HEK293T (cell line): ENCODE measurements at regions not wholly inside any gene's neighbourhood (a gene's known extent, or its start where the extent isn't known, plus 50 kb on each side); places are given as distances from the start of the nearest gene placed in this dataset.

Experiments
- CTCF ChIA-PET: fragments of 350-600 bp; formaldehyde crosslinking; extraction: SDS; loops from one replicate; lab custom pipeline; 2021; ENCODE audit warnings: antibody characterized with exemption, inconsistent platforms; lab: Yijun Ruan, JAX
- POLR2A ChIA-PET: fragments of 350-600 bp; formaldehyde crosslinking; extraction: SDS; loops from one replicate; lab custom pipeline; 2020; ENCODE audit warnings: antibody characterized with exemption, inconsistent platforms; lab: Yijun Ruan, JAX
- DNase-seq: peaks from one replicate; pipeline ENCODE4 v3.0.0; 2012; ENCODE audit warnings: mixed read lengths; ENCODE audit errors: extremely low spot score
- ARNT ChIP-seq: fragments of 450-650 bp; IDR thresholded peaks from 2 replicates; pipeline ENCODE4 v1.6.1; 2017; ENCODE audit warnings: mild to moderate bottlenecking
- BHLHE40 ChIP-seq: fragments of 450-650 bp; IDR thresholded peaks from 2 replicates; pipeline ENCODE4 v1.6.1; 2016; ENCODE audit warnings: mild to moderate bottlenecking, moderate library complexity, borderline replicate concordance
- CTBP1 ChIP-seq: fragments of 450-650 bp; IDR thresholded peaks from 2 replicates; pipeline ENCODE4 v1.6.1; 2016; ENCODE audit warnings: borderline replicate concordance
- ELF4 ChIP-seq: fragments of 450-650 bp; IDR thresholded peaks from 2 replicates; pipeline ENCODE4 v1.6.1; 2017; ENCODE audit warnings: antibody characterized with exemption
- FOXA1 ChIP-seq: fragments of 450-650 bp; IDR thresholded peaks from 2 replicates; pipeline ENCODE4 v1.6.1; 2016; ENCODE audit warnings: mild to moderate bottlenecking
- FOXK2 ChIP-seq: fragments of 450-650 bp; IDR thresholded peaks from 2 replicates; pipeline ENCODE4 v1.6.1; 2016; ENCODE audit warnings: mild to moderate bottlenecking
- FOXM1 ChIP-seq: fragments of 450-650 bp; IDR thresholded peaks from 2 replicates; pipeline ENCODE4 v1.6.1; 2017; ENCODE audit warnings: mild to moderate bottlenecking, borderline replicate concordance
- HDGF ChIP-seq: fragments of 450-650 bp; IDR thresholded peaks from 2 replicates; pipeline ENCODE4 v1.6.1; 2017; ENCODE audit warnings: antibody characterized with exemption, borderline replicate concordance
- L3MBTL2 ChIP-seq: fragments of 450-650 bp; conservative IDR thresholded peaks from 2 replicates; pipeline ENCODE4 v1.6.1; 2016; ENCODE audit warnings: mild to moderate bottlenecking
- LEF1 ChIP-seq: fragments of 450-650 bp; IDR thresholded peaks from 2 replicates; pipeline ENCODE4 v1.6.1; 2017; ENCODE audit warnings: mild to moderate bottlenecking, borderline replicate concordance
- NFRKB ChIP-seq: fragments of 450-650 bp; IDR thresholded peaks from 2 replicates; pipeline ENCODE4 v1.6.1; 2016; ENCODE audit warnings: mild to moderate bottlenecking, moderate library complexity
- SP1 ChIP-seq: fragments of 450-650 bp; IDR thresholded peaks from 2 replicates; pipeline ENCODE4 v1.6.1; 2017
- SUZ12 ChIP-seq: fragments of 450-650 bp; IDR thresholded peaks from 2 replicates; pipeline ENCODE4 v1.6.1; 2016; ENCODE audit warnings: mild to moderate bottlenecking
- TARDBP ChIP-seq: fragments of 450-650 bp; IDR thresholded peaks from 2 replicates; pipeline ENCODE4 v1.6.1; 2016
- ZNF384 ChIP-seq: fragments of 450-650 bp; IDR thresholded peaks from 2 replicates; pipeline ENCODE4 v1.6.1; 2016
- TF ChIP-seq, protein P1 (sequence below): fragments of 450-650 bp; IDR thresholded peaks from 2 replicates; pipeline ENCODE4 v1.6.1; 2016

DNA sequence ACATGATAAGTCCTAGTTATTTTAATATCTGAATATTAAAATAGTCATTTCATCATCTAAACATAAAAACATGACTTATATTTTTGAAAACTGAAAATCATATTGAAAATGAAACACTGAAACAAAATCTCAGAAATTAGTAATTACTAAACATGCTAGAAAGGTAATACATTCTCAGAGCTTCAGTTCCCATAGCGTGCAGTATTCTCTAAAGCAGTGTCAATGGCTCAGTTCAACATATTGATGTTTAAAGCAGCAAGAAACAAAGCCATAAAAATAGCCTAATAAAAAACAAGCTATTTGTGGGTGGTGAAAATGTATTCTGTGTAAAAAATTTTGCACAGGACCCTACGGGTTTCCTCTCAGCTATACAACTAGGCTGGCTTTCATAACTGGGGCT lies 1337.4 kb downstream of the FSCB start:
- TF ChIP-seq SUZ12 = no peak
- no peak for TF ChIP-seq HDGF
- POLR2A ChIA-PET = no interaction called here
- no peak for DNase-seq
- CTCF ChIA-PET = no interaction called here

GRCh38 chr14:43168371-43168925 lies 1338.6 kb downstream of the FSCB start:
- CTCF ChIA-PET = interaction anchor here (0.6 kb wide), 1 partner anchor 1560 kb away, joined by 4 read pairs; no protein-coding TSS in a partner anchor
- TF ChIP-seq SP1 (no peak), TARDBP (no peak), L3MBTL2 (no peak), ELF4 (no peak), LEF1 (no peak), NFRKB (no peak), ARNT (no peak), FOXM1 (no peak), FOXK2 (no peak), ZNF384 (no peak)
- TF ChIP-seq, protein P1, sequence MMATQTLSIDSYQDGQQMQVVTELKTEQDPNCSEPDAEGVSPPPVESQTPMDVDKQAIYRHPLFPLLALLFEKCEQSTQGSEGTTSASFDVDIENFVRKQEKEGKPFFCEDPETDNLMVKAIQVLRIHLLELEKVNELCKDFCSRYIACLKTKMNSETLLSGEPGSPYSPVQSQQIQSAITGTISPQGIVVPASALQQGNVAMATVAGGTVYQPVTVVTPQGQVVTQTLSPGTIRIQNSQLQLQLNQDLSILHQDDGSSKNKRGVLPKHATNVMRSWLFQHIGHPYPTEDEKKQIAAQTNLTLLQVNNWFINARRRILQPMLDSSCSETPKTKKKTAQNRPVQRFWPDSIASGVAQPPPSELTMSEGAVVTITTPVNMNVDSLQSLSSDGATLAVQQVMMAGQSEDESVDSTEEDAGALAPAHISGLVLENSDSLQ = no peak
- POLR2A ChIA-PET = no interaction called here
- no peak for DNase-seq

- ChIA-PET POLR2A (no interaction called here), CTCF (no interaction called here)
- no peak for DNase-seq
- TF ChIP-seq ARNT (no peak), SP1 (no peak), TARDBP (no peak), FOXM1 (no peak), CTBP1 (no peak), FOXK2 (no peak), HDGF (no peak), L3MBTL2 (no peak), NFRKB (no peak)
- TF ChIP-seq, protein P1 = no peak
Observed at GRCh38 chr14:43166163-43166562, 1340.9 kb downstream of the FSCB start.

GRCh38 chr14:43165651-43166050 lies 1341.4 kb downstream of the FSCB start:
- POLR2A ChIA-PET = no interaction called here
- CTCF ChIA-PET = no interaction called here
- no peak for DNase-seq
- no peak for TF ChIP-seq FOXA1
- no peak for TF ChIP-seq ZNF384
- TF ChIP-seq FOXM1 = no peak
- no peak for TF ChIP-seq HDGF
- TF ChIP-seq TARDBP = no peak
- TF ChIP-seq SUZ12 = no peak
- TF ChIP-seq L3MBTL2 = no peak
- no peak for TF ChIP-seq NFRKB
- TF ChIP-seq SP1 = no peak
- no peak for TF ChIP-seq LEF1
- TF ChIP-seq ELF4 = no peak
- no peak for TF ChIP-seq BHLHE40
- TF ChIP-seq FOXK2 = no peak
- TF ChIP-seq, protein P1 = no peak
- no peak for TF ChIP-seq CTBP1
- no peak for TF ChIP-seq ARNT

DNA sequence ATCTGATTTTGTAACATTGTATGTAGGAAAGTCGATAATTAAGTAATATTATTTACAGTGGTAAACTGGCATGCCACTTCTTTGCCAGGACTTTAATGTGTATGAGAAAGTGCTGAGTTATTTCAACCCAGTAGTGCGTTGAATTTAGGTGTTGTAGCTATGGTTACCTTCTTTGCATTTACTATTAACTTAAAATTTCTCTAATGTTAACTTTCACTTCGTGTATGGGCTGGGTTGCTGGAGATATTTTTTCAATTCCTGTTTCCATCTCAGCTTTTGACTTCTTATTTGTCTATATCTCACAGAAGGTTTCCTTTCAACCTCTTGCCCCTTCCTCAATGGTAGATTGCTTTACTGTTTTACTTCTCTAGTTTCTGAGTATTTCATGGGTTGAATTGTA lies 1345.6 kb downstream of the FSCB start:
- ChIA-PET CTCF (interaction anchor here (0.6 kb wide), 1 partner anchor 302 kb away, joined by 3 read pairs; no protein-coding TSS in a partner anchor), POLR2A (no interaction called here)
- TF ChIP-seq HDGF (no peak), ARNT (no peak), ELF4 (no peak), TARDBP (no peak), SP1 (no peak), FOXM1 (no peak), FOXK2 (no peak), CTBP1 (no peak), L3MBTL2 (no peak), FOXA1 (no peak), NFRKB (no peak), LEF1 (no peak), ZNF384 (no peak), BHLHE40 (no peak), SUZ12 (no peak)
- TF ChIP-seq, protein P1 = no peak
- no peak for DNase-seq

DNA sequence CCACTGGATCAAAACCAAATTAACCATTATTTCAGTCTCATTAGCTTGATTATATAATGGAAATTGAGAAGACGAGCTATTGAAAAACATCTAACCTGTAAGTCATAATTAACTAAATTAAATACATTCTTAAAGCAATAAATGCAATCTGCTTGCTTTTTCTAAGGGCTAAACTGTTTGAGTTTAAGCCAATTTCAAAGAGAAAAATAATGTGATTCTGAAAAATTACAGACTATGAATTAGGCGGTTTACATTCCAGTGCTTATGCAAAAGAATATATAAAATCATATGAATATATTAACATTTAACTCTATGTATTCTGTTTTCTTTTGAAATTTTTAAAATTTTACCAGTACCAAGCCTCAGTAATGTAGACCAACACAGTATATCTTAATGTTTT lies 1349.4 kb downstream of the FSCB start:
- no peak for DNase-seq
- POLR2A ChIA-PET = no interaction called here
- TF ChIP-seq FOXK2 (no peak), HDGF (no peak), NFRKB (no peak), FOXM1 (no peak), ELF4 (no peak), BHLHE40 (no peak), TARDBP (no peak), ZNF384 (no peak), L3MBTL2 (no peak)
- CTCF ChIA-PET = no interaction called here
